Karpas-422 (cell line): ENCODE measurements at regions not wholly inside any gene's neighbourhood (a gene's known extent, or its start where the extent isn't known, plus 50 kb on each side); places are given as distances from the start of the nearest gene placed in this dataset.
"Not testable (repeated sequence)": the region's sequence is repeated elsewhere in the genome, so short reads cannot be mapped to it uniquely, and the experiment has no call there.

Experiments
- DNase-seq: peaks from one replicate; pipeline ENCODE4 v3.0.0-alpha.2; 2015
- H2AFZ ChIP-seq: fragments of 200-600 bp; sonication (generic); 2 replicates; pipeline ENCODE4 v1.6.1; 2014; ENCODE audit warnings: antibody characterized with exemption, low read length, mixed read lengths
- H3K27ac ChIP-seq: fragments of 200-600 bp; sonication (generic); 2 replicates; pipeline ENCODE4 v1.5.1; 2014; ENCODE audit warnings: mild to moderate bottlenecking, low read length, moderate library complexity
- H3K27me3 ChIP-seq: fragments of 200-600 bp; sonication (generic); 2 replicates; pipeline ENCODE4 v1.6.1; 2014; ENCODE audit warnings: low read length, mixed read lengths
- H3K36me3 ChIP-seq: fragments of 200-600 bp; sonication (generic); 2 replicates; pipeline ENCODE4 v1.6.1; 2014; ENCODE audit warnings: low read length, mixed read lengths; ENCODE audit not compliant: insufficient read depth
- H3K4me1 ChIP-seq: fragments of 200-600 bp; sonication (generic); 2 replicates; pipeline ENCODE4 v1.6.1; 2014; ENCODE audit warnings: mild to moderate bottlenecking, low read length, mixed read lengths
- H3K4me2 ChIP-seq: fragments of 200-600 bp; sonication (generic); 2 replicates; pipeline ENCODE4 v1.6.1; 2014; ENCODE audit warnings: low read length, low read depth, mild to moderate bottlenecking; ENCODE audit not compliant: poor library complexity, severe bottlenecking
- H3K4me3 ChIP-seq: fragments of 200-600 bp; sonication (generic); 2 replicates; pipeline ENCODE4 v1.5.1; 2014; ENCODE audit warnings: mild to moderate bottlenecking, antibody characterized with exemption, low read length, mixed read lengths
- H3K79me2 ChIP-seq: fragments of 200-600 bp; sonication (generic); 2 replicates; pipeline ENCODE4 v1.6.1; 2014; ENCODE audit warnings: mild to moderate bottlenecking, low read length, mixed read lengths
- H3K9ac ChIP-seq: fragments of 200-600 bp; sonication (generic); 2 replicates; pipeline ENCODE4 v1.6.0; 2014; ENCODE audit warnings: low read length
- H3K9me2 ChIP-seq: fragments of 200-600 bp; sonication (generic), shearing (Covaris generic); replicated peaks from 2 replicates; pipeline ENCODE4 v1.6.0; 2014; ENCODE audit warnings: mild to moderate bottlenecking, low read length, moderate library complexity; ENCODE audit not compliant: insufficient read depth
- H3K9me3 ChIP-seq: fragments of 300-700, 200-600 bp; sonication (generic); 2 replicates; pipeline ENCODE4 v1.6.1; 2014; ENCODE audit warnings: low read length, mixed read lengths
- H4K20me1 ChIP-seq: fragments of 200-600 bp; sonication (generic); 2 replicates; pipeline ENCODE4 v1.6.1; 2014; ENCODE audit warnings: mild to moderate bottlenecking, antibody characterized with exemption, low read length, low read depth; ENCODE audit not compliant: insufficient read depth

GRCh38 chr3:171915275-171915674 lies 72.1 kb downstream of the TMEM212 start:
- H3K4me1 ChIP-seq: no peaks in the 10 kb centered on the region
- no peak overlapping the region for H3K4me3 ChIP-seq
- no peaks in the 10 kb centered on the region for H3K36me3 ChIP-seq
- no peaks in the 10 kb centered on the region for H3K9me3 ChIP-seq
- no peaks in the 10 kb centered on the region for H3K79me2 ChIP-seq
- no peaks in the 10 kb centered on the region for H4K20me1 ChIP-seq
- H3K4me2 ChIP-seq: no peak overlapping the region
- no peak overlapping the region for H2AFZ ChIP-seq
- DNase-seq: no peak
- no peaks in the 10 kb centered on the region for H3K9me2 ChIP-seq
- no peak overlapping the region for H3K9ac ChIP-seq
- no peak overlapping the region for H3K27ac ChIP-seq
- H3K27me3 ChIP-seq: no peaks in the 10 kb centered on the region

- Histone ChIP-seq H3K9me3 (no peaks in the 10 kb centered on the region), H3K4me1 (no peaks in the 10 kb centered on the region), H4K20me1 (no peaks in the 10 kb centered on the region), H2AFZ (no peak overlapping the region), H3K27me3 (no peaks in the 10 kb centered on the region), H3K4me2 (no peak overlapping the region), H3K9me2 (no peaks in the 10 kb centered on the region), H3K4me3 (no peak overlapping the region), H3K36me3 (no peaks in the 10 kb centered on the region), H3K79me2 (no peaks in the 10 kb centered on the region), H3K27ac (no peak overlapping the region), H3K9ac (no peak overlapping the region)
- DNase-seq: no peak
Measured at GRCh38 chr3:171916888-171917287, 73.7 kb downstream of the TMEM212 start.

GRCh38 chr3:171922629-171923028 lies 79.5 kb downstream of the TMEM212 start:
- not testable (repeated sequence) for H3K9me3 ChIP-seq, H2AFZ ChIP-seq, H3K27ac ChIP-seq, H3K4me3 ChIP-seq, DNase-seq, H3K79me2 ChIP-seq, H4K20me1 ChIP-seq, H3K4me1 ChIP-seq, H3K36me3 ChIP-seq, H3K27me3 ChIP-seq, H3K9me2 ChIP-seq, H3K9ac ChIP-seq, H3K4me2 ChIP-seq

- not testable (repeated sequence) for H3K9ac ChIP-seq, H3K36me3 ChIP-seq, H3K9me3 ChIP-seq, H3K27ac ChIP-seq, H3K9me2 ChIP-seq, H2AFZ ChIP-seq, H3K4me3 ChIP-seq, H3K4me2 ChIP-seq, H4K20me1 ChIP-seq, DNase-seq, H3K4me1 ChIP-seq, H3K79me2 ChIP-seq, H3K27me3 ChIP-seq
Measured at GRCh38 chr3:171923668-171924067, 80.5 kb downstream of the TMEM212 start.

GRCh38 chr3:171924864-171925263 lies 81.7 kb downstream of the TMEM212 start:
- not testable (repeated sequence) for H3K4me3 ChIP-seq, DNase-seq, H3K79me2 ChIP-seq, H3K9me2 ChIP-seq, H3K36me3 ChIP-seq, H3K27ac ChIP-seq, H4K20me1 ChIP-seq, H3K4me1 ChIP-seq, H3K9me3 ChIP-seq, H3K27me3 ChIP-seq, H2AFZ ChIP-seq, H3K9ac ChIP-seq, H3K4me2 ChIP-seq

- no peak overlapping the region for H3K4me3 ChIP-seq
- no peaks in the 10 kb centered on the region for H3K4me1 ChIP-seq
- DNase-seq: no peak
- H3K79me2 ChIP-seq: no peaks in the 10 kb centered on the region
- no peak overlapping the region for H3K4me2 ChIP-seq
- H2AFZ ChIP-seq: no peak overlapping the region
- no peaks in the 10 kb centered on the region for H3K36me3 ChIP-seq
- H3K27ac ChIP-seq: no peak overlapping the region
- H3K9me3 ChIP-seq: no peaks in the 10 kb centered on the region
- no peaks in the 10 kb centered on the region for H4K20me1 ChIP-seq
- no peaks in the 10 kb centered on the region for H3K9me2 ChIP-seq
- no peaks in the 10 kb centered on the region for H3K27me3 ChIP-seq
- H3K9ac ChIP-seq: no peak overlapping the region
Measured at GRCh38 chr3:171932153-171932611, 89.0 kb downstream of the TMEM212 start.

GRCh38 chr3:171933441-171933840 lies 90.3 kb downstream of the TMEM212 start:
- H3K9me3 ChIP-seq: no peaks in the 10 kb centered on the region
- DNase-seq: no peak
- H3K9me2 ChIP-seq: no peaks in the 10 kb centered on the region
- no peaks in the 10 kb centered on the region for H3K79me2 ChIP-seq
- no peak overlapping the region for H3K9ac ChIP-seq
- no peaks in the 10 kb centered on the region for H3K4me1 ChIP-seq
- no peaks in the 10 kb centered on the region for H3K27me3 ChIP-seq
- no peak overlapping the region for H2AFZ ChIP-seq
- no peaks in the 10 kb centered on the region for H3K36me3 ChIP-seq
- no peak overlapping the region for H3K4me3 ChIP-seq
- H3K27ac ChIP-seq: no peak overlapping the region
- no peaks in the 10 kb centered on the region for H4K20me1 ChIP-seq
- no peak overlapping the region for H3K4me2 ChIP-seq

- no peaks in the 10 kb centered on the region for H3K27me3 ChIP-seq
- no peak overlapping the region for H3K4me3 ChIP-seq
- no peak overlapping the region for H3K4me2 ChIP-seq
- H3K36me3 ChIP-seq: no peaks in the 10 kb centered on the region
- H3K9me3 ChIP-seq: no peaks in the 10 kb centered on the region
- no peaks in the 10 kb centered on the region for H3K9me2 ChIP-seq
- no peaks in the 10 kb centered on the region for H4K20me1 ChIP-seq
- H3K9ac ChIP-seq: no peak overlapping the region
- no peak overlapping the region for H2AFZ ChIP-seq
- no peak overlapping the region for H3K27ac ChIP-seq
- H3K4me1 ChIP-seq: no peaks in the 10 kb centered on the region
- H3K79me2 ChIP-seq: no peaks in the 10 kb centered on the region
- DNase-seq: no peak
Measured at GRCh38 chr3:171935261-171936123, 92.3 kb downstream of the TMEM212 start.
